ENCODE measurements at regions not wholly inside any gene's neighbourhood (a gene's known extent, or its start where the extent isn't known, plus 50 kb on each side); places are given as distances from the start of the nearest gene placed in this dataset.

GRCh38 chr17:79412110-79412509, 198.7 kb downstream of the RBFOX3 start:
- no peak for TF ChIP-seq CTCF (IDR thresholded peaks at IDR 0.05; ENCODE audit: insufficient read depth, low read depth, low read length, missing control alignments)
- DNase-seq (ENCODE audit: low read depth): no peak
- no peak overlapping the region for H3K4me3 ChIP-seq (ENCODE audit: low read length)

GRCh38 chr17:79411419-79411818, 199.4 kb downstream of the RBFOX3 start:
- TF ChIP-seq CTCF (IDR thresholded peaks at IDR 0.05; ENCODE audit: insufficient read depth, low read depth, low read length, missing control alignments): no peak
- H3K4me3 ChIP-seq (ENCODE audit: low read length): no peak overlapping the region
- DNase-seq (ENCODE audit: low read depth): no peak

- no peak for TF ChIP-seq CTCF (IDR thresholded peaks at IDR 0.05; ENCODE audit: insufficient read depth, low read depth, low read length, missing control alignments)
- H3K4me3 ChIP-seq (ENCODE audit: low read length): no peak overlapping the region
Measured at GRCh38 chr17:79410681-79411080, 200.2 kb downstream of the RBFOX3 start.

GRCh38 chr17:79408251-79408650, 202.6 kb downstream of the RBFOX3 start:
- TF ChIP-seq CTCF (IDR thresholded peaks at IDR 0.05; ENCODE audit: insufficient read depth, low read depth, low read length, missing control alignments): no peak
- H3K4me3 ChIP-seq (ENCODE audit: low read length): no peak overlapping the region
- DNase-seq (ENCODE audit: low read depth): no peak

More at GRCh38 chr17:79410681-79411080, 200.2 kb downstream of the RBFOX3 start:
- DNase-seq (ENCODE audit: low read depth): no peak

- no peak overlapping the region for H3K4me3 ChIP-seq (ENCODE audit: low read length)
- no peak for DNase-seq (ENCODE audit: low read depth)
- no peak for TF ChIP-seq CTCF (IDR thresholded peaks at IDR 0.05; ENCODE audit: insufficient read depth, low read depth, low read length, missing control alignments)
Measured at GRCh38 chr17:79407385-79407784, 203.5 kb downstream of the RBFOX3 start.

- TF ChIP-seq CTCF (IDR thresholded peaks at IDR 0.05; ENCODE audit: insufficient read depth, low read depth, low read length, missing control alignments): no peak
- no peak for DNase-seq (ENCODE audit: low read depth)
- H3K4me3 ChIP-seq (ENCODE audit: low read length): no peak overlapping the region
Measured at GRCh38 chr17:79406316-79406715, 204.5 kb downstream of the RBFOX3 start.

GRCh38 chr17:79405823-79406222, 205.0 kb downstream of the RBFOX3 start:
- H3K4me3 ChIP-seq (ENCODE audit: low read length): no peak overlapping the region
- no peak for DNase-seq (ENCODE audit: low read depth)
- TF ChIP-seq CTCF (IDR thresholded peaks at IDR 0.05; ENCODE audit: insufficient read depth, low read depth, low read length, missing control alignments): no peak
